NCI-H345 (cell line): ENCODE measurements at regions not wholly inside any gene's neighbourhood (a gene's known extent, or its start where the extent isn't known, plus 50 kb on each side); places are given as distances from the start of the nearest gene placed in this dataset.
"Not testable (repeated sequence)": the region's sequence is repeated elsewhere in the genome, so short reads cannot be mapped to it uniquely, and the experiment has no call there.

ENCODE experiments used
- DNase-seq: peaks from one replicate; lab custom pipeline; 2025; lab: John Stamatoyannopoulos, UW

- DNase-seq: no peak
Observed at GRCh38 chr3:77707281-77707680, 667.4 kb downstream of the ROBO2 start.

- DNase-seq: no peak
Observed at GRCh38 chr3:77709155-77709554, 669.3 kb downstream of the ROBO2 start.

GRCh38 chr3:77718311-77718710 is 678.4 kb downstream of the ROBO2 start:
- no peak for DNase-seq

GRCh38 chr3:77720460-77720971 is 680.6 kb downstream of the ROBO2 start:
- DNase-seq: no peak

GRCh38 chr3:77726517-77726916 is 686.6 kb downstream of the ROBO2 start:
- no peak for DNase-seq

- no peak for DNase-seq
Observed at GRCh38 chr3:77746048-77746447, 706.1 kb downstream of the ROBO2 start.

GRCh38 chr3:77746892-77747291 is 707.0 kb downstream of the ROBO2 start:
- no peak for DNase-seq

- DNase-seq: not testable (repeated sequence)
Observed at GRCh38 chr3:77756397-77756975, 716.6 kb downstream of the ROBO2 start.

- no peak for DNase-seq
Observed at GRCh38 chr3:77772459-77772858, 732.6 kb downstream of the ROBO2 start.

- DNase-seq: no peak
Observed at GRCh38 chr3:77773084-77773483, 733.2 kb downstream of the ROBO2 start.

GRCh38 chr3:77780278-77780996 is 740.5 kb downstream of the ROBO2 start:
- no peak for DNase-seq

- no peak for DNase-seq
Observed at GRCh38 chr3:77786216-77786615, 746.3 kb downstream of the ROBO2 start.

GRCh38 chr3:77795013-77795412 is 755.1 kb downstream of the ROBO2 start:
- DNase-seq: no peak

GRCh38 chr3:77799278-77799677 is 759.4 kb downstream of the ROBO2 start:
- DNase-seq: peak; percentile 62

GRCh38 chr3:77800893-77801292 is 761.0 kb downstream of the ROBO2 start:
- DNase-seq: no peak

- no peak for DNase-seq
Observed at GRCh38 chr3:77807312-77807711, 767.4 kb downstream of the ROBO2 start.

- DNase-seq: no peak
Observed at GRCh38 chr3:77814845-77815244, 774.9 kb downstream of the ROBO2 start.

GRCh38 chr3:77815467-77815866 is 775.6 kb downstream of the ROBO2 start:
- DNase-seq: no peak

GRCh38 chr3:77816366-77816765 is 776.5 kb downstream of the ROBO2 start:
- DNase-seq: no peak

- DNase-seq: no peak
Observed at GRCh38 chr3:77825001-77825827, 785.3 kb downstream of the ROBO2 start.

GRCh38 chr3:77835921-77836320 is 796.0 kb downstream of the ROBO2 start:
- no peak for DNase-seq

GRCh38 chr3:77837456-77838025 is 797.6 kb downstream of the ROBO2 start:
- DNase-seq: peak; percentile 12
